ENCODE measurements at regions not wholly inside any gene's neighbourhood (a gene's known extent, or its start where the extent isn't known, plus 50 kb on each side); places are given as distances from the start of the nearest gene placed in this dataset.

GRCh38 chr11:81574301-81574700, 1159.4 kb downstream of the FAM181B start:
- no peak for TF ChIP-seq POLR2A (IDR thresholded peaks at IDR 0.05; ENCODE audit: low read depth, low read length)
- TF ChIP-seq POLR2AphosphoS5 (IDR thresholded peaks at IDR 0.05; ENCODE audit: low read depth, low read length) = no peak

Data from GM12892 (cell line).